GM19328 (cell line): ENCODE measurements at regions not wholly inside any gene's neighbourhood (a gene's known extent, or its start where the extent isn't known, plus 50 kb on each side); places are given as distances from the start of the nearest gene placed in this dataset.
"Not testable (repeated sequence)": the region's sequence is repeated elsewhere in the genome, so short reads cannot be mapped to it uniquely, and the experiment has no call there.

Source experiments
- ATAC-seq: cut with Tn5 transposase; IDR thresholded peaks from one replicate; pipeline ENCODE4 v1.9.1; 2021; ENCODE audit warnings: mild to moderate bottlenecking, moderate library complexity; ENCODE audit not compliant: unreplicated experiment

DNA sequence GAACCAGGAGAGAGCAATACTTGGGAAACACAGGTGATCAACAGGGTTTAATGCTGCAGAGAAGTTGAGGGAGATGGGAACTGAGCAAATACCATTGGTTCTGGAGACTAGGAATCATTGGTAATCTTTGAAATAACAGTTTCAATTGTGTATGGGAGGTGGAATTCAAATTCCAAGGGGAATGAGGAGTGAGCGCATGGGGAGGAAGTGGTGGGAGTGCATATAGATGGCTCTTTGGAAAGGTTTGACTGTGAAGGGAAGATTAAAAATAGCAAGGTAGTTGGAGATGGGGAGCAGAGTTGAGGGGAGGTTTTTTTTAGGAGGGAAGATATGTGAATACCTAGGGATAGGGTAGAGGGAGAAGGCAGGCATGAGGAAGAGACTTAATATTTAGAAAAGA lies 51.1 kb upstream of the ROPN1 start:
- ATAC-seq = no peak

DNA sequence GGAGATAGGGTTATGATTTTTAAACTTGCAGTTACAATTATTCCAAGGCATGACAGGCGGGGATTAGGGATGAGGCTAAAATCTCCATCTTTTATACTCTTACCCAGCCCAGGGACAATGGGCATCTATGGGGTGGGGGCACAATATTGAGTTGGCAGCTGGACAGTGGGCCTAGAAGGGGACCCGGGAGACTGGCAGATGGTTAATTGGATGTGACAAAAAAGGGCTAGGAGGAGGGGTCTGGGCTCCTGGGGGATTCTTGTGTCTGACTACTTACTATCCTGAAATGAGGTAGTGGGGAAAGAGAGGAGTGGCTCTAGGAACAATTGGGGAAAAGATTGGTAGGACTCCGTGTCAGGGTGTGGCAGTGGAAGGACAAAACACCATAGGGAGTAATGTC lies 53.0 kb upstream of the ROPN1 start:
- no peak for ATAC-seq

DNA sequence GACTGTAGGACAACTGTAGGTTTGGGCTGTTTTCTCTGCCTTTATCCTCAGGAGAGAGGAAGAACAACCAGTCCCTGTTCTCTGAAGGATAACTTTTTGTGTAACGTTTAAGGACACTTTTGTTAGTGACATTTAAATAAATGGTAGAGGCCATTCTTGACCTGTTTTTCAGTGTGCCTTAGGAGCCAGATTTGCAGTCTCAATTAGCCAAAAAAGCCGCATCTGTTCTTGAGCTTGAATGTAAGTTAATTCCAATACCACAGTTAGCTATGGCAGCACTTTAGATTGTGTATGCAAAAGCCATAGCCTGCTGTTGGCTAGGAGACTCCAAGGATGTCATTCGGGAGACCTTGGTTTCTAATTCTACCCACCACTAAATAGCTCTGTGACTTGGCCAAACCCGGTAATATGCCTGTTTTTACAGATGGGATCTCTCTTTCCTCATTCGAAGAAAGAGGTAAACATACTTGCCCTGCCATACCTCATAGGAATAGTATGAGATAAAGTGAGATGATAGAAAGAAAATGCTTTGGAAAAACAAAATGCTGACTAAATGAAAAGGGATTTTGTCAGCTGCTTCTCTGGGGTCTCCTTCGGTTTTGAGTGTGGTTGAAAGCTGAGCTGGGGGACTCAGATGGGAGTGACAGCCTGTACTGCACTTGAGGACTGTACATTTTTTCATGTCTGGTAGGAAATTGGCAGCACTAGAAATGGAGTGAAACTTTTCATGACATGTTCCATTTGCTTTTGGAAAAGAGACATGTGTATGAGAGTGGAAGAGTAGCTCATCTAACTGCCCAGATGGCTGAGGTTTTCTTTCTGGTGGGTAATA lies 57.3 kb upstream of the ROPN1 start:
- no peak for ATAC-seq

DNA sequence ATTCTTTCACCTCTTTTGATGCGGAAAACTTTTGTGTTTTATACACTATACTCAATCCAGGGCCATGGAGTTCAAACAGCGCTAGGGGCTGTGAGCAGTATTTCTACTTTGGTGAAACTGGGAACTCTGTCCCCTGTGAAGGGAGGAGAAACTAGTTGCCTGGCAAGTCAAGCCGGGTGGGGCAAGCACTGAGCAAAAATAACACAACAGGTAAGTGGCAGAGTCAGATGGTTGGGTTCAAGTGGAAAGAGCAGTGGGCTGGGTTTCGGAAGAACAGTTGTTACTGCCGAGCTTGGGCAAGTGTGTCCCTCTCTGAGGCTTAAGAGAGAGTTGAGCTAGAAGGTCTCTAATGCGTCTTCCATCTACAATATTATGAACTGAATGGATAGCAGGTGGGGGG lies 59.7 kb upstream of the ROPN1 start:
- no peak for ATAC-seq

GRCh38 chr3:124053871-124054270 lies 61.9 kb upstream of the ROPN1 start:
- no peak for ATAC-seq

GRCh38 chr3:124056846-124057245 lies 64.9 kb upstream of the ROPN1 start:
- no peak for ATAC-seq

GRCh38 chr3:124057420-124057819 lies 65.5 kb upstream of the ROPN1 start:
- no peak for ATAC-seq

DNA sequence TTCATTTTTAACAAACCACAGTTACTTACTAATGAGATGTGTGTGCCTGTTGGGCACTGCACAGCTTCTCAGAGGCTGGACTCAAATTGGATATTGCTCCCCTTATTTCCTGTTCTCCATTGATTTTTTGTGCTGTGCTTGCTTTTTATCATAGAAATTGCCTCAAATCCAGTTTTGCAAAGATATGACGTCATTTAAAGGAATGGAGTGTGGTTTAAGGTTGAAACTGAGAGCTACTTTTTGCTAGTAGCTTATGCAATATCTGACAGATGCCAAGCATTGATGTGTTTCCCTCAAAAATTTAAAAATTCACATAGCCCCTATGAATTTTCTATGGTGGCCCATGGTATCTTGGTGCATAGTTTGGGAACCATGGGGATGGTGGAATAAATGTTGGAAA lies 67.7 kb upstream of the ROPN1 start:
- no peak for ATAC-seq

DNA sequence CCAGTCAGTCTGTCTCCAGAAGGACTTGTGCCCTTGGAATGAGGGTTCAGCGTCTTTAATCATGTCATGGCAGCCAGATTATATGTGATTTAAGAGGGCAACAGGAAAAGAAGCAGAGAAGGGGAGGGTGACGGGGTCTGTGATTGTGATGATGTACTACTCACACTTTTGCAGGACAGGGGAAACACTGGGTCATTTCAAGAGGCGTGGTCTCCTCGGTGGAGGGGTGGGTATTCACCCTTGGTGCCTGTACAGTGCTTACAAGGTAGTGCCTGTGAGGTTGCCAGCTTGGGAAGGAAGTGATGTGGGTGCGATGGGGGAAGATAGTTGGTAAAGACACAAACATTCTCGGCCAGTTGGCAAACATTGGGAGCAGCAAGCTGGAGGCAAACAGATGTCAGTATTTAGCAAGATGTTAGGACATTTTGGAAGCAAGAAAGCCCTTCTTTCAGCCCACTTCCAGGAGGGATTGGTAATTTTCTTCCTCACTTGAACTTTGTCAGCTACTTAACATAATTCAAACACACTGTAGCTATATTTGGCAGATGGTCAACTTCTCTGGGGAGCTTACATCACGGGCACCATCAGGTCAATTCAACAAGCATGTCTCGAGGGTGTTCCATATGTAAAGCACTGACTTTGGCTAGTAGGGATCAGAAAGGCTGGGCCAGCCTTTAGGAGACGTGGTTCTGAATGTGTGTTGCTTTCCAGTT lies 71.4 kb upstream of the ROPN1 start:
- ATAC-seq = no peak

DNA sequence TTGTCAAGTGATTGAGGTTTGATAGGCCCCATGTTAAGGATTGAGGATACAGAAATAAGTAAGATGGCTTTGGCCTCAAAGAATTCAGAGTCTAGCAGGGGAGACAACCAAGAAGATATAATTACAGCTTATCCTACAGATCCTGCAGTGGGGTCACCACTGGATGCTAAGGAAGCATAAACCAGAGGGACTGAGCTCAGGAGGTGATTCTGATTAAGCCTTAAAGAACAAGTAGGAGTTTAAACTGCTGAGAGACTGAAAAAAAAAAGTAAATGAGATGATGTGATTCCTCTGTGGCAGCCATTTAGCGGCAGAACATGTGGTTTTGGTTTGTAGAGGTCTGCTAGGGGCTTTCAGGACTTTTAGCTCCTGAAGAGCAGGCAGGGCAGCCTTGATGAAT lies 72.1 kb upstream of the ROPN1 start:
- ATAC-seq = no peak

DNA sequence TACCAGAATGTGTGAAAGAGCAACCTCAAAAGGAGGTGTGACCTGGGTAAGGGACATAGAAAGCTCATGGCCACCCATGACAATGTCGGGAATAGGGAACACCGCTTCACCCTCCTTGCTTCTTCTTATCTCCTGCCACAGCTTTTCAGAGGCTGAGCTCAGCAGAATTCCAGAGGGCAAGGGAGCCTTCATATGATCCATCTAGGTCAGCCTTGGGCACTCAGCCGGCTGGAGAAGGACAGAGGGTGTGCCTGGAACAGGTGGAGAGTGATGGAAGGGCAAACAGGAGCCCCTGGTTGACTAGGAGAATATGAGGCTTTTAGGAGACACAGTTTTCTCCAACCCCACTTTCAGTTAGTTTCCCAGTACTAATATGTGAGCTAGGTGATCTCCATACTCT lies 74.6 kb upstream of the ROPN1 start:
- ATAC-seq = not testable (repeated sequence)

GRCh38 chr3:124069706-124070105 lies 77.8 kb upstream of the ROPN1 start:
- not testable (repeated sequence) for ATAC-seq

DNA sequence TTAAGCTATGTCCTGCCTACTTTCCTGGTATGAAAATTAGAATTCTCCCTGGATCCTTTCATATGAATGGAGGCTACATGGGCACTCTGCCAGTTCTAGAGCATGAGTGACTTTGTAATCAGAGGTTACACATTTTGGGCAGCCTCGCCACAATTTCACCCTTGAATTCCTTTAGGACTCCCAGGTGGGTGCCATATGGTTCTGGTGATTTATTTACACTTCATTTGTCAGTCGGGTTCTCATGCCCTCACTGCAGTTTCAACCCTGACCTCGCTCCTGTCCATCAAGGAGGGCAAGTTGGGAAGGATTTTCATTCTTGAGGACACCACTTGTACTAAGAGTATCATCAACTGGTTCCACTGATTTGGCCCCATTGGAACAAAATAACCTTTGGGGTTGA lies 83.2 kb upstream of the ROPN1 start:
- not testable (repeated sequence) for ATAC-seq

DNA sequence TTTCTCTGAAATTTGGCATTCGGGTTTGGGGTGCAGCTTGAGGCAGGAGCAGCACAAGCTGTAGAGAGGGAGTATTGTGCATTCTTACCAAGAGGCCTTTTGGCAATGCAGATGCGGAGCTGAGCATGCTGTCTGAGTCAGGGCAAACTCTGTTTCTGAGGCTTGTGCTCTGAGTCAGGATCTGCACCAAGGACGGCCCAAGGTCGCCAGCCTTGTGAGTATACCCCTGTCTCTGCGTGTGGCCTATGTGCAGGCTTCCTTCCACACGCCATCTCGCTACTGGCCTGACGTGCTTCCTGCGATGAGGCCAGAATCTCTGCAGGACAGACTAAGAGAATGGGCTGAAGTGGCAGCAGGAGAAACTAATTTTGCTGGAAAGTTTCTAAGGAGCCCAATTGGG lies 83.8 kb upstream of the ROPN1 start:
- ATAC-seq = no peak

DNA sequence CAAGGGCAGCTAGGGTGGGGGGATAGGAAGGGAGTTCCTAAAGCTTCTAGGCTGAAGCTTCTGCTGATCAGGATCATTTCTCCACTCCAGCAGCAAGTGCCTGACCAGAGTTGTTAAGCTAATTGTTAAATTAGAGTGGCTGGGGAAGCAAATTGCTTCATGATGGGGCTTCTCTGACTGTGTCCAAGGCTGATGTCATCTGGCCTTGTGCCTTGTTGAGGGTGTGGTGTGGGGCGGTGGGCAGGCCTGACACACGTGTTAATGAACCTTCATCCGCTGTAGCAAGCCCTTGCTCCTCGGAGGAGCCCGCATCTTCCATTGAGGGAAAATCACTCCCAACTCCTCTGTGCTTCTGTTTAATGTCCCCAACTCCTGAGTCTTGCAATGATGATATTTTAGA lies 84.3 kb upstream of the ROPN1 start:
- ATAC-seq = no peak

DNA sequence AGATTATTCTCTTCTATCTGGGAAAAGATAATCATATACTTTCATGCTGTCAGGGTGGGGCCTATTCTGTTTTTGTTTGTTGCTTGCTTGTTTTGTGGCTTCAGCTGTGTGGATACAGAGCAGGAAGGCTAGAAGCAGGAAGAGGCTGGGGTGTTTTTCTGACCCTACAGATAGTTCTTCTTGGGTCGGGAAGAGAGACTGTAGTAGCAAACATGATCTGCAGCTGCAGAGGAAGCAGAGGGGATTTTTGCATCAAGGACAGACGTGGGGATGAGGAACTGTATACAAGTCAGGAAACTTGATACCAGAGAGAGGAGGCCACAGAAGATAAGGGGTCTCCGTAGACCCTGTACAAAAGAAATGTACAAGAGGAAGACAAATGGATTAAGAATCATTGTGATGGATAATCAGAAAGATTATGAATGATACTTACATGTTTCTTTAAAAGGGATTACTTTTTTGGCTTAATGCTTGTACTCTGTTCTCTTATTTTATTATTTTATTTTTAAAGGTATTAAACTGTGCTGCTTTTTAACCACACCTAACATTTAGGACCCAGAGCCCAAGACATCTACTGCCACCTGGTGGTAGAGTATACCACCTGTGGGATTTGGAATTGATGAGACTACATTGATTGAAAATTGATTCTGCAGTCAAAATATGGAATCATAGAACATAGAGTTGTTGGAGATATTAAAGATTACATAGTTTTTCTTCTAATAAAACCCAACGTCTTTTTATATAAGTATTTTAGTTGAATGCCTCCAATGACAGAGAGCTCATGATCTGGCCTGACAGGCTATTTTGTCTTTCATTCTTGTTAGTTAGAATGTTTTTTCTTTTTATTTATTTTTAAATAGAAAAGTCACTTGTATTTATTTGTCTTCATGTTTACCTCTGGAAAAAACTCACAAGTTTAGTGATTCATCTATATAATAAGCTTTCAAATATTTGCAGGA lies 87.3 kb upstream of the ROPN1 start:
- ATAC-seq = no peak

- no peak for ATAC-seq
Observed at GRCh38 chr3:124079912-124080276, 88.0 kb upstream of the ROPN1 start.

- ATAC-seq = no peak
Observed at GRCh38 chr3:124082343-124082742, 90.4 kb upstream of the ROPN1 start.

- no peak for ATAC-seq
Observed at GRCh38 chr3:124084022-124084881, 92.3 kb upstream of the ROPN1 start.

DNA sequence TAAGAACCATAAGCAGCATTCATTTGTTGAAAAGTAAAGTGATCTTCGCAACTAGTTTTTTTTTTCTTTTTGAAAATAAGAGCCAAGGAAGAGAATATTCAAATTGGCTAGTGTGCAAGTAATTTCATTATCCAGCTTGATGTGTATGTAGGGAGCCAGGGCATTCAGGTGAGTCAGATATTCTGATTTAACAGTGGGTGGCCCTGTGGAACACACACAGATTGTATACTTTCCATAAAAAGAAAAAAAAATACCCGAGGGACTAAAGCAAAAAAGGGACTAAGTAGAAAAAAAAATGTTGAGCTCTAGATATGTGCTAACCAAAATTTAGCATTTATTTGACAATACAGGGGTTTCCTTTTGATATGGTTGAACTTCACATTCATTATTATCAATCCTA lies 96.9 kb upstream of the ROPN1 start:
- no peak for ATAC-seq
